SH-SY5Y (cell line): ENCODE measurements at regions not wholly inside any gene's neighbourhood (a gene's known extent, or its start where the extent isn't known, plus 50 kb on each side); places are given as distances from the start of the nearest gene placed in this dataset.

Source experiments
- GATA2 ChIP-seq: IDR thresholded peaks from 2 replicates; pipeline ENCODE4 v1.6.1; 2011; ENCODE audit warnings: mild to moderate bottlenecking, low read depth, low read length
- GATA3 ChIP-seq: IDR thresholded peaks from 2 replicates; pipeline ENCODE4 v1.6.1; 2011; ENCODE audit warnings: low read depth, mild to moderate bottlenecking, low read length, moderate library complexity

DNA sequence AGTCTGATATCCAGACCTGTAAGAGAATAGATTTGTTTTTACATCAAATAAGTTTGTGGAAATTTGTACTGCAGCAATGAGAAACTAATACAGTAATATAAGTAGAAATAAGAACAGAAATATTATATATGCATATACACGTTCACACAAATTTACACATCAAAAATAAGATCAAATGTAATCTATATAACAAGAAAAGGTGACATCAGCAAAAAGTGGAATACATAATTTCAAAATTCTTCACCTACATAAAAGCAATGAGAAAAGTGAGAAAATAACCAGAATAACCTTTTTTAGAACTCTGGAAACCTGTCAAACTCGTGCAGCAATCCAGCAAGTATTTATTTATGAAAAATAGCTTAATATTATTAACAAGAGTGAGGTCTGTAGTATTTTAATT, 1124.6 kb upstream of the ATXN7L3B start:
- TF ChIP-seq GATA2 (no peak), GATA3 (no peak)
